Sigmoid colon (tissue), 6 donors: ENCODE measurements at regions not wholly inside any gene's neighbourhood (a gene's known extent, or its start where the extent isn't known, plus 50 kb on each side); places are given as distances from the start of the nearest gene placed in this dataset.

ENCODE experiments used
- DNase-seq: peaks from one replicate; pipeline ENCODE4 v3.0.0-alpha.2; 2019
- H3K27ac ChIP-seq, 4 donors: fragments of 200-600 bp; sonication (generic); one replicate each; pipeline ENCODE4 v1.5.1; 2016 to 2019; ENCODE audit warnings: mild to moderate bottlenecking in 1 of 4
- H3K27me3 ChIP-seq, 3 donors: fragments of 200-600 bp; sonication (generic); one replicate each; pipeline ENCODE4 v1.5.1; 2019; ENCODE audit warnings: mild to moderate bottlenecking in 1 of 3
- H3K36me3 ChIP-seq, 4 donors: fragments of 200-600 bp; sonication (generic); one replicate each; pipeline ENCODE4 v1.5.1; 2016 to 2019
- H3K4me1 ChIP-seq, 4 donors: fragments of 200-600 bp; sonication (generic); one replicate each; pipeline ENCODE4 v1.5.1; 2017 to 2019
- H3K4me3 ChIP-seq, 4 donors: fragments of 200-600 bp; sonication (generic); one replicate each; pipeline ENCODE4 v1.5.1; 2017 to 2019; ENCODE audit warnings: mild to moderate bottlenecking in 2 of 4, moderate library complexity in 1 of 4
- H3K9me3 ChIP-seq, 4 donors: fragments of 200-600 bp in 3 of 4; sonication (generic) in 3 of 4; one replicate each; pipeline versions ENCODE4 v1.5.1 to v1.6.1; 2013 to 2019
- CTCF ChIP-seq, 4 experiments: fragments of 450-650 bp in 3 of 4; fragments of 200-600 bp in 1 of 4; IDR thresholded peaks; one replicate each; pipeline ENCODE4 v1.5.1; 2016 to 2019; ENCODE audit warnings: antibody characterized with exemption in 4 of 4, mild to moderate bottlenecking in 3 of 4, moderate library complexity in 2 of 4
- EP300 ChIP-seq, 4 donors: sonication (generic); formaldehyde crosslinking; IDR thresholded peaks; one replicate each; pipeline ENCODE4 v1.6.1; 2017; ENCODE audit warnings: antibody characterized with exemption in 4 of 4
- POLR2A ChIP-seq, 2 donors: fragments of 450-650 bp; IDR thresholded peaks; one replicate each; pipeline ENCODE4 v1.6.1; 2016; ENCODE audit warnings: antibody characterized with exemption in 2 of 2, mild to moderate bottlenecking in 2 of 2, moderate library complexity in 2 of 2
- POLR2AphosphoS5 ChIP-seq, 4 donors: sonication (generic); formaldehyde crosslinking; IDR thresholded peaks; one replicate each; pipeline ENCODE4 v1.6.1; 2017; ENCODE audit warnings: antibody characterized with exemption in 4 of 4
- WGBS, 2 donors: extraction: QIAGEN DNeasy Blood & Tissue Kit; methylation state at CpG; one replicate each; pipeline ENCODE4 v1.1.7; 2013; 5-methylcytosine and 5-hydroxymethylcytosine counted together
- intact Hi-C: fragments of 100-400 bp; cut with DNase I; formaldehyde crosslinking; loops from one replicate; pipeline ENCODE4 v1.15.1; 2023
- donor health status: healthy with polysubstance abuse.
- donor health status: healthy.

- no peaks in the 10 kb centered on the region for H3K36me3 ChIP-seq
- no peak overlapping the region for H3K4me3 ChIP-seq
- TF ChIP-seq CTCF (IDR thresholded peaks at IDR 0.05) (no peak), EP300 (IDR thresholded peaks at IDR 0.05) (no peak), POLR2A (IDR thresholded peaks at IDR 0.05) (no peak), POLR2AphosphoS5 (IDR thresholded peaks at IDR 0.05) (no peak)
- no peaks in the 10 kb centered on the region for H3K27me3 ChIP-seq
- H3K4me1 ChIP-seq, result no peaks in the 10 kb centered on the region
- 60 to 67% methylated on average over 3 of the region's 3 CpGs for WGBS, 2 donors
- intact Hi-C loops, result no loop called here
- no peak for DNase-seq
- H3K27ac ChIP-seq, result no peak overlapping the region
- no peaks in the 10 kb centered on the region for H3K9me3 ChIP-seq
Measured at GRCh38 chr3:72629191-72629631, 219.0 kb downstream of the SHQ1 start.

- intact Hi-C loops, result no loop called here
- TF ChIP-seq POLR2A (IDR thresholded peaks at IDR 0.05), result no peak
- TF ChIP-seq POLR2AphosphoS5 (IDR thresholded peaks at IDR 0.05), result no peak
- TF ChIP-seq CTCF (IDR thresholded peaks at IDR 0.05), result no peak
- no peak for TF ChIP-seq EP300 (IDR thresholded peaks at IDR 0.05)
- Histone ChIP-seq H3K27me3 (no peaks in the 10 kb centered on the region), H3K27ac (no peak overlapping the region), H3K4me1 (no peaks in the 10 kb centered on the region), H3K9me3 (no peaks in the 10 kb centered on the region), H3K4me3 (no peak overlapping the region), H3K36me3 (no peaks in the 10 kb centered on the region)
- WGBS, 2 donors, result 57 to 72% methylated on average over 6 of the region's 6 CpGs
- no peak for DNase-seq
Measured at GRCh38 chr3:72628065-72628464, 220.2 kb downstream of the SHQ1 start.

GRCh38 chr3:72627271-72627670 is 221.0 kb downstream of the SHQ1 start:
- DNase-seq, result no peak
- intact Hi-C loops, result no loop called here
- no peaks in the 10 kb centered on the region for H3K36me3 ChIP-seq
- TF ChIP-seq EP300 (IDR thresholded peaks at IDR 0.05) (no peak), CTCF (IDR thresholded peaks at IDR 0.05) (no peak), POLR2A (IDR thresholded peaks at IDR 0.05) (no peak), POLR2AphosphoS5 (IDR thresholded peaks at IDR 0.05) (no peak)
- no peaks in the 10 kb centered on the region for H3K9me3 ChIP-seq
- no peaks in the 10 kb centered on the region for H3K4me1 ChIP-seq
- H3K27ac ChIP-seq, result no peak overlapping the region
- 69 to 92% methylated on average over 4 of the region's 4 CpGs for WGBS, 2 donors
- no peak overlapping the region for H3K4me3 ChIP-seq
- H3K27me3 ChIP-seq, result no peaks in the 10 kb centered on the region

GRCh38 chr3:72625602-72626337 is 222.5 kb downstream of the SHQ1 start:
- no peaks in the 10 kb centered on the region for H3K36me3 ChIP-seq
- DNase-seq, result no peak
- TF ChIP-seq POLR2AphosphoS5 (IDR thresholded peaks at IDR 0.05) (no peak), CTCF (IDR thresholded peaks at IDR 0.05) (no peak)
- no peaks in the 10 kb centered on the region for H3K27me3 ChIP-seq
- H3K9me3 ChIP-seq, result no peaks in the 10 kb centered on the region
- no peaks in the 10 kb centered on the region for H3K4me1 ChIP-seq
- no peak overlapping the region for H3K4me3 ChIP-seq
- intact Hi-C loops, result no loop called here
- no peak overlapping the region for H3K27ac ChIP-seq
- 82 to 88% methylated on average over 14 of the region's 14 CpGs for WGBS, 2 donors

GRCh38 chr3:72624656-72625055 is 223.6 kb downstream of the SHQ1 start:
- intact Hi-C loops, result no loop called here
- no peak for TF ChIP-seq EP300 (IDR thresholded peaks at IDR 0.05)
- TF ChIP-seq CTCF (IDR thresholded peaks at IDR 0.05), result no peak
- no peak for TF ChIP-seq POLR2AphosphoS5 (IDR thresholded peaks at IDR 0.05)
- no peak for TF ChIP-seq POLR2A (IDR thresholded peaks at IDR 0.05)
- 86 to 92% methylated on average over 2 of the region's 2 CpGs for WGBS, 2 donors

More at GRCh38 chr3:72624656-72625055, 223.6 kb downstream of the SHQ1 start:
- H3K36me3 ChIP-seq, result no peaks in the 10 kb centered on the region
- H3K4me3 ChIP-seq, result no peak overlapping the region
- H3K4me1 ChIP-seq, result no peaks in the 10 kb centered on the region
- H3K9me3 ChIP-seq, result no peaks in the 10 kb centered on the region
- H3K27ac ChIP-seq, result no peak overlapping the region
- no peaks in the 10 kb centered on the region for H3K27me3 ChIP-seq
- DNase-seq, result no peak
